NCI-H82 treated with DMSO at 0.1 percent for 48 hours (cell line): ENCODE measurements at regions not wholly inside any gene's neighbourhood (a gene's known extent, or its start where the extent isn't known, plus 50 kb on each side); places are given as distances from the start of the nearest gene placed in this dataset.
"Not testable (repeated sequence)": the region's sequence is repeated elsewhere in the genome, so short reads cannot be mapped to it uniquely, and the experiment has no call there.

Source experiments
- DNase-seq: peaks from one replicate; lab custom pipeline; 2025; ENCODE audit not compliant: unreplicated experiment; lab: John Stamatoyannopoulos, UW

DNA sequence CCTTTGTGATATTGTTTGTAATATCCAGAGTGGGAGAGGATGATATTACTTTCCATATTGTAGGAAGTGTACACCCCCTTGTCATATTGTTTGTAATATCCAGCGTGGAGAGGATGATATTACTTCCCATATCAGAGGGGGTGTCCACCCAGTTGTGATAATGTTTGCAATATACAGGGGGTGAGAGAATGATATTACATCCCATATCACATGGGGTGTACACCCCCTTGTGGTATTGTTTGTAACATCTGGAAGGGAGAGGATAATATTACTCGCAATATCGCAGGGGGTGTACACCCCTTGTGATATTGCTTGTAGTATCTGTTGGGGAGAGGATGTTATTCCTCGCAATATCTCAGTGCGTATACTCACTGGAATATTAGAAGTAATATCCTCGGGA lies 61.5 kb downstream of the PRSS23 start:
- no peak for DNase-seq

DNA sequence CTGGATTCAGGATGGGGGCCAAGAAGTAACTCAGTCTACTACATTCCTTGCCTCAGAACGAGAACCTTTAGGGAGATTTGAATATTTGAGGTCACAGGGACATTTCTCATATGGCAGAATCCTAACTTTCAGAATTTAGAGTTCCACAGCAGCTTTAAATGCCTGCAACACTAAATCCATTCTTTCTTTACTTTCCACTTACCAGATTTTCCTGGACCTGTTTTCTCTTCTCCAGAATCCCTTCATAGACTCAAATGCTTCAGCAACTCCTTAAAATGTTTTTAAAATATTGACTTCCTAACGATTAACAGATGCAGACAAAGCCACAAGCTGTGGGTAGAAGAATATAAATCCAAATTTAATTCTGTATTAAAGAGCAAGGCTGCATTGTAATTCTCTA lies 63.1 kb downstream of the PRSS23 start:
- no peak for DNase-seq

DNA sequence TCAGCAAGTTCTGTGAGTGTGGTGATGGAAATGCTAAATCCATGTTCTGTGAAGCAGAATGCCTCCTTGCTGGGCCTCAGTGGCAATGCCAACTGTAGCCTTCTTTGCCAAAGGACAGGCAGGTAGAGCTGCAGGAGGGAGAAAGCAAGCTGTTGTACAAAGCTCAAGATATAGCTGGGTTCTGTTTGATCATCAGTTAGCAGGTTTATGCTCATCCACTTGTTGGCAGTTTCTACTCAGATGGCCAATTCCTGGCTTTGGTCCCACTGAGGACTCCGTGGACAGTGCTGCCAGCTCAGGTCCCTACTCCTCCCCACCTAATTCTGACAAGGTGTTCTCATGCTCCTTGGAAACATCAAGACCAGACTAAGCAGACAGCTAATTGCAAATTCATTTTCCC lies 65.1 kb downstream of the PRSS23 start:
- DNase-seq: no peak

DNA sequence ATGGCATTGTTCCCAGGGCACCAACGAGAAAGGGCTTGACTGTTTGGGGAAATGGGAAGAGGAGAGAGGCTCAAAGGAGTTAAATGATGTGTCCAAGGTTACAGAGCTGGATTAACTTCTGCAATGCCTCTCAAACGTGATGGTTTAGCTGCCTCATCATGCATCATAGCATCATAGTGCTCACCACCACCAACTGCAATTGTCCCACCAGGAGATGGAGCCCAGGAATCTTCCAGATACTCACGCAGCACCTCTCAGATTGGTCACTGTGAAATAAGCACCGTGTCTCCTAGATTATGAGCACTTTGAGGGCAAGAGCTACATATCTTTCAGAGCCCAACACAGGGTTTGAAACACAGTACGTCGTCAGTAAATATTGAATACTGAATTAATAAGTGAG lies 69.2 kb downstream of the PRSS23 start:
- no peak for DNase-seq

DNA sequence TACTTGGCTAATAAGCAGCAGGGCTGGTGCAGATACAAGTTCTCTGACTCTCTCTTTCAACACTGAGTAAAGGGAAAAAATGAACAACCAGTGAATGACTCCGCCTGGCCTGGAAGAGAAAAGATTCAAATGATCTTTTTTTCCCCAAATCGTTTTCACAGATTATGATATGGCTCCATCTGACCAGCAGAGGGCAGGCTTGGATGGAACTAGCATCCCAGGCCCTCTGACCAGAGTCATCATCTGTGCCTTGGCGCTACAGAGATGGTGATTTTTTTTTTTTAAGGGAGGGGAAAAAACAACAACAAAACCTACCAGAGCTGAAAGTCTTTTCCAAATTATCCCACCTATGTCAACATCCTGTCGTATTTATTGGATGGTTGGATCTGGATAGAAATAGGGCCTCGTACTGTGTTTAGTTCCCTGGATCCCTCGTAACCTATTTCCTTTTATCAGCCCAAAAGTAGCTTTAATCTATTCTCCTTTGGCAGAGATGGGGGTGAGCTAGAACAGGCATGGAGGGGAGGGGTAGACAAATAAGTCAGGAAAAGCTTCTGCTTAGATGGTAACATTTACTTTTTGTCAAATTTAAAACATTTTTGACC lies 69.7 kb downstream of the PRSS23 start:
- DNase-seq: no peak

DNA sequence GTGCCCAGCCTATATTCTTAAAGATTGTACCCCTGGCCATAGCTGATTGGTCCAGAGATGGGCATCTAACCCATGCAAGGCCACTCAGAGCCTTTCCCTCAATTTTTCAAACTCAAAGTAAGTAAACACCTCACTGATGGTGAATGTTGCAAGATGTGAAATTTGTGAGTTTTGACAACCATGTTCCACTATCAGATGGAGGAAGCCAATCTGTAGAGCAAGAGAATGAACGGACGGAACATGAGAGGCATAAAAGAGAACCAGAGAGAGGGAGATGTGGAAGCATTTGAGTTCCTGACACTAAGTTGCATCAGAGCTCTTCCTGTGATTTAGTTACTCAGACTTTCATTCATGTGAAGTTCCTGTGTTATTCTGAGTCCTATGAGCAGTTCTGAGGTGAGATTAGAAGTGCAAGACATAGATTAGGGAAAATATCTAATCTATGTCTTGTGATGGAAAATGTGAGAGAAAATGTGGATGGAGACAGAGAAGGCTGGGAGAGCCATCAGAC lies 73.3 kb downstream of the PRSS23 start:
- DNase-seq: no peak

DNA sequence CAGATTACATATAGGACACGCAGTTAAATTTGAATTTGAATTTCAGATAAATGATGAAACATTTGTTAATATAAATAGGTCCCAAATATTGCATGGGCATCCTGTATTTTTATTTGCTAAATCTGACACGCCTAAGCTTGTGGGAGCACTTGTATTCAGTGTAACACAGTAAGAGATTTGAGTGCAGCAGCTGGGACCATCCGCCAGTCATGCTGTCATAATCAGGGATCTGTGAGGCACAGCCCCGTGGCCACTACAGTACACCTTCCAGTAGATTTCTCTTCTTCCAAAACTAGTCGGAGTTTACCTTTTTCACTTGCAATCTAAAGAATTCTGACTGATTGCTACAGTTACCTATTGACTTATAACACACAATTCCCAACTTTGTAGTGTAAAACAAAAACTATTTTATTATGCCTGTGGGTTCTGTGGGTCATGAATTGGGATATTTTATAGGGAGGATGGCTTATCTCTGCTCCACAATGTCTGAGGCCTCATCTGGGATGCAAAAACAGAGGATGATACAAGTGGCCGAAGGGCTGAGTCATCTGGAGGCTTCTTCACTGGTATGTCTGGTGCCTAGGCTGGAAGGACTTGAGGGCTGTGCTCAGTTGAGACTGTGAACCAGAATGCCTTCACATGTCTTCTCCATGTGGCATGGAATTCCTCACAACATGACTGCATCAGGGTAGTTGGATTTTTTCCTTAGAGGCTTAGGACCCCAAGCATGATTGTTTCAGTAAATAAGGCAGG lies 74.1 kb downstream of the PRSS23 start:
- no peak for DNase-seq

DNA sequence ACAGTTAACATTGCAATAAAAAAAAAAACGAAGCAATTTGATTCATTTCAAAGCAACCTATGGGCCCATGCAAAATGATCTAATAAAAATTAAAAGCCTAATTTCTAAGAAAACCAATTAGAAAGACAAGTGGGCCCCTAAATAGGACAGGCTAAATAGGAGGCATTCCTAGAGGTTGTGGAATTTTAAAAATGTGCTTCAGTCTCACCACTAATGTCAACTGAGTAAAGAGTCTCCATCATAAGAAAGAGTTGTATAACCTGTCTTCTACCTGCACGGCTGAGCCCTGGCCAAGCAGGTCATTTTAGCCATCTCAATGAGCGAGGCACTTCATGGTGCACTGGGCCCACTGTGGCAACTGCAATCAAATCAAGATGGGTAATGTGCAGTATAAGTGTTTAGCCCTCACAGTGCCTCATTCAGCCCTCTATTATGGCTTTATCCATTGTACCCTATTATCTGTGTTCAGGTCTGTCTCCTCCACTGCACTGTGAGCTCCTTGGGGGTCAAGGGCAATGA lies 76.4 kb downstream of the PRSS23 start:
- no peak for DNase-seq

DNA sequence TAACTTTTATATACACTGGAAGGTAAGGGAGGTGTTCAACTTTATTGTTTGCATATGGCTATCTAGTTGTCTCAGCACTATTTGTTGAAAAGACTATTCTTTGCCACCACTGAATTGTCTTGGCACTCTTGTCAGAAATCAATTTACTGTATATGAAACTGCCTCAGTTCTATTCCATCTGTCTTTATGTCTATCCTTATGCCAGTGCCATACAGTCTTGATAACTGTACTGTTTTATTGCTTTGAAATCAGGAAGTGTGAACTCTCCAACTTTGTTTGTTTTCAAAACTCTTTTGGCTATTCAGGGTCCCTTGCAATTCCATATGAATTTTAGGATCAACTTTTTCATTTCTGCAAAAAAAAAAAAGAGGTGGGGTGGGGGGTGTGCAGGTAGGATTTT lies 77.2 kb downstream of the PRSS23 start:
- DNase-seq: no peak

DNA sequence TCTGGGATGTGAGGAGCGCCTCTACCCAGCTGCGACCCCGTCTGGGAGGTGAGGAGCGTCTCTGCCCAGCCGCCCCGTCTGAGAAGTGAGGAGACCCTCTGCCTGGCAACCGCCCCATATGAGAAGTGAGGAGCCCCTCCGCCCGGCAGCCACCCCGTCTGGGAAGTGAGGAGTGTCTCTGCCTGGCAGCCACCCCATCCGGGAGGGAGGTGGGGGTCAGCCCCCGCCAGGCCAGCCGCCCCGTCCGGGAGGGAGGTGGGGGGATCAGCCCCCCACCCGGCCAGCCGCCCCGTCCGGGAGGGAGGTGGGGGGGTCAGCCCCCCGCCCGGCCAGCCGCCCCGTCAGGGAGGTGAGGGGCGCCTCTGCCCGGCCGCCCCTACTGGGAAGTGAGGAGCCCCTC lies 76.0 kb downstream of the FZD4 start:
- DNase-seq: not testable (repeated sequence)

DNA sequence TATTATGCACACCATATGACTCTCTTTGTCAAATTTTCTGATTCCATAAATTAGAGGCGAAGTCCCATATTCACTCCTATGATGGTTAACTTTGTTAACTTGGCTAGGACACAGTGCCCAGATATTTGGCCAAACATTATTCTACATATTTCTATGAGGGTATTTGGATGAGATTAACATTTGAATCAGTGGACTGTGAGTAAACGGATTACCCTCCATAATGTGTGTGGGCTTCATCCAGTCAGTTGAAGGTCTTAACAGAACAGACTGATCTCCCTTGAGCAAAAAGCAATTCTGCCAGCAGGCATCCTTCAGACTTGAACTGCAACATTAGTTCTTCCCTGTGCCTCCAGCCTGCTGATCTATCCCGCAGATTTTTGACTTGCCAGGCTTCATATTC lies 69.9 kb downstream of the FZD4 start:
- peak; percentile 32 for DNase-seq

DNA sequence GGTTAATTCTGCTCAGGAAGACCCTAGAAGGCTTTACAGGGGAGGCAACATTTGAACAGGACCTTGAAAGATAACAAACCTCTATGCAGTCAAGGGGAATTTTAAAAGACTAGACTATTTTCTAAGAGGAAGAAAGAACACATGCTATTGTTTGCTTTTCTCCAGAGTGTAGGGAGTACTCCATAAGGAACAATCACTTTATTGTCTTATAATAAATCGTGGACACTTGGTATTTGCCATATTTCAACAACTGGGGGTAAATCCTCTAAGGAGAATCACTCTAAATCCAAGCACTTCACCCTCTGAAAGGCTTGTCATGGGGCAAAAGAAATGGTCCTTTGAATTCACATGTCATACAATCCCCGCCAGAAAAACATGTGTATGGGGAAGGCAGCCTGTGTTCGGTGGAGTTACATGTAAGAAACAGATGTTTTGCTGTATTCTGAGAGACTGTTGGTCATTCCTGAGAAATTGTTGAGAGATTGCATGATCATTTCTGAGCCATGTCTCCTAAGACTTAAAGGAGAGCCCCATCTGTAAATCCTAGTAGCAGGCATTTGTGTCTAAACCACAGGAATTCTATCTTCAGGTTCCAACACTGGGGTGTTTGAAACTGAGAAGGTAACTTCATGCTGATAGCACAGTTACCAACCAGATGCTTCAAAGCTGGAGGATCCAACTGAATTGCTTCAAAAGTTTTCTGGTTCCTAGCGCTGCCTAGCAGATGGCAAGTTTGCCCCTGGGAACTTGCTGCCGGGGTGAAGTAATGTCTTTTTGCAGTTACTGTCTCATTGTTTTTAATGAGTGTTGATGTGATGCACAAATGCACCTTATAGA lies 66.8 kb downstream of the FZD4 start:
- DNase-seq: no peak

DNA sequence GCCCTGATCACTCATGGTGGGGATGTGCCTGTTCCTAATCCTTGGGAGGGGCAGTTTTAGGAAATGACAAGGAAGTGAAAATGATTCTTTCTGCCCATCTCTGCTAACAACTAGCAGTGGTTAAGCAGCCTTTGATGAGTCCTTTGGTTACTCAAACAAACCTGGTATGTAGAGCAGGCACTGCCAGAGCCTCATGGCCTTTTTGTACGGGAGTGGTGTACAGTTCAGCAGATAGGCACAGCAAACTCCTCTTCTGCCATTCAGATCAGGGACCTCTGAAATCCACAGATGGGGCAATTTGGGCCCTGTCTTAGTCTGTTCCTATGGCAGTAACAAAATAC lies 66.2 kb downstream of the FZD4 start:
- DNase-seq: no peak

DNA sequence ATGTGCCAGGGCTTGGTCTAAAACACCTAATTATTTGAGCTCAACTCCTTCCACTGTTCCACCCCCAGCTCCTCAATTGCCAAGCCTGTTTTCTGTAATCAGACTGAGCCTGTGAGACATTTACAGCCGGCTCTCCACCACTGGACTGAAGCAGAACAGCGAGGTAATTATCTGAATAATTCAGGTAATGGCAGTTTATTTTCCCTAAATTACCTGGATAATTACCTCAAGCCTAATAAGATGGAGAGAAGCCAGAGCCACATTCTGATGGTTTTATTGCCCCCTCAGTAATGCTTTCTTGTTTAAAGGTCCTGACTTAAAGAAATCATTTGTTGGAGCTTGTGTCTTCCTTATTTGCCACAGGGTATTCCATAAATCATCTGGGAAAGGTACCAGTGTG lies 64.2 kb downstream of the FZD4 start:
- DNase-seq: no peak

DNA sequence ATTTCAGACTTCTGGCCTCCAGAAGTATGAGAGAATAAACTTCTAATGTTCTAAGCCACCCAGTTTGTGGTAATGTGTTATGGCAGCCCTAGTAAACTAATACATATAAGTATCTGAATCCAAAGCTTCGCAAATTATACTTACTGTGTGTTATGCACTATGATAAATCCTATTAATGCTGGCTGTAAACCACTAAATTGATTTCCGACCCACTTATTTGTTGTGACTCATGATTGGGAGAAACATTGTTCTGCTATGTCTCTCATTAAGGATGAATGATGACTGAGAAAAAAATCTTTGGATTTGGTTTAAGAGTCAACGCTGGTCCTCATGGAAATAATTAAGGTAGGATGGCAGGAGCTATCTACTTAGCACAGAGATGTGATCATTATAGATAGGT lies 62.0 kb downstream of the FZD4 start:
- DNase-seq: no peak
